A673 (cell line): ENCODE measurements at regions not wholly inside any gene's neighbourhood (a gene's known extent, or its start where the extent isn't known, plus 50 kb on each side); places are given as distances from the start of the nearest gene placed in this dataset.

Source experiments
- BruUV-seq: library from RNA; stranded (reverse); fragments of 400-500 nt; replicated peaks from 2 replicates; lab custom pipeline; 2021; lab: Mats Ljungman, UMichigan
- CTCF ChIA-PET: fragments of 300-600 bp; sonication (Branson Sonifier 250); formaldehyde crosslinking; loops from one replicate; lab custom pipeline; 2022; ENCODE audit warnings: antibody characterized with exemption; lab: Charles Lee
- POLR2A ChIA-PET: fragments of 300-600 bp; sonication (Branson Sonifier 250); formaldehyde crosslinking; loops from one replicate; lab custom pipeline; 2022; ENCODE audit warnings: antibody characterized with exemption; ENCODE audit not compliant: low non-redundant PET; lab: Charles Lee
- DNase-seq: peaks from one replicate; pipeline ENCODE4 v3.0.0-alpha.2; 2015; ENCODE audit warnings: low spot score
- H3K27ac ChIP-seq: fragments of 200-600 bp; sonication (generic); 2 replicates; pipeline ENCODE4 v1.5.1; 2016; ENCODE audit warnings: mixed run types, low read depth, mild to moderate bottlenecking, mixed read lengths, antibody characterized with exemption, low read length; ENCODE audit not compliant: poor library complexity, severe bottlenecking
- H3K27me3 ChIP-seq: fragments of 200-600 bp; sonication (generic); replicated peaks from 2 replicates; pipeline ENCODE4 v1.6.1; 2017; ENCODE audit warnings: mixed run types, low read depth, mild to moderate bottlenecking, mixed read lengths, antibody characterized with exemption, low read length; ENCODE audit not compliant: insufficient read depth, poor library complexity
- H3K36me3 ChIP-seq: fragments of 200-600 bp; sonication (generic); 2 replicates; pipeline ENCODE4 v1.6.1; 2016; ENCODE audit warnings: mixed run types, mild to moderate bottlenecking, mixed read lengths, antibody characterized with exemption, low read length; ENCODE audit not compliant: insufficient read depth, poor library complexity, severe bottlenecking
- H3K4me1 ChIP-seq: fragments of 200-600 bp; sonication (generic); 2 replicates; pipeline ENCODE4 v1.6.1; 2017; ENCODE audit warnings: mixed run types, mild to moderate bottlenecking, mixed read lengths, antibody characterized with exemption, low read length; ENCODE audit not compliant: insufficient read depth, poor library complexity, severe bottlenecking
- H3K4me3 ChIP-seq: fragments of 200-600 bp; sonication (generic); 2 replicates; pipeline ENCODE4 v1.5.1; 2016; ENCODE audit warnings: low read depth, mixed run types, mild to moderate bottlenecking, mixed read lengths, low read length; ENCODE audit not compliant: poor library complexity, severe bottlenecking
- H3K9me3 ChIP-seq: fragments of 200-600 bp; sonication (generic); 2 replicates; pipeline ENCODE4 v1.6.1; 2016; ENCODE audit warnings: mixed run types, low read depth, mild to moderate bottlenecking, mixed read lengths, antibody characterized with exemption, low read length; ENCODE audit not compliant: poor library complexity, severe bottlenecking
- EZH2 ChIP-seq: fragments of 200-600 bp; sonication (generic); IDR thresholded peaks from 2 replicates; pipeline ENCODE4 v1.6.1; 2017; ENCODE audit warnings: borderline replicate concordance, low read depth, mild to moderate bottlenecking, mixed read lengths, antibody characterized with exemption, low read length; ENCODE audit not compliant: poor library complexity, severe bottlenecking
- intact Hi-C: fragments of 100-400 bp; cut with micrococcal nuclease; formaldehyde crosslinking; loops from one replicate; pipeline ENCODE4 v1.10.0; 2022; ENCODE audit not compliant: unreplicated experiment
- TF ChIP-seq, protein P1 (sequence below): fragments of 300-800, 200-600 bp; sonication (generic); conservative IDR thresholded peaks from 2 replicates; pipeline ENCODE4 v1.5.1; 2017; ENCODE audit warnings: low read depth, mild to moderate bottlenecking, antibody characterized with exemption, low read length, moderate library complexity, mixed read lengths

- Histone ChIP-seq H3K27me3 (no peaks in the 10 kb centered on the region), H3K36me3 (no peaks in the 10 kb centered on the region), H3K9me3 (no peaks in the 10 kb centered on the region), H3K4me3 (no peak overlapping the region), H3K27ac (no peak overlapping the region), H3K4me1 (peaks cover 65% of the 10 kb centered on the region)
- peak; percentile 34 for DNase-seq
- intact Hi-C loops = no loop called here
- ChIA-PET POLR2A (no interaction called here), CTCF (no interaction called here)
- BruUV-seq = no TSS peak
- TF ChIP-seq, protein P1, sequence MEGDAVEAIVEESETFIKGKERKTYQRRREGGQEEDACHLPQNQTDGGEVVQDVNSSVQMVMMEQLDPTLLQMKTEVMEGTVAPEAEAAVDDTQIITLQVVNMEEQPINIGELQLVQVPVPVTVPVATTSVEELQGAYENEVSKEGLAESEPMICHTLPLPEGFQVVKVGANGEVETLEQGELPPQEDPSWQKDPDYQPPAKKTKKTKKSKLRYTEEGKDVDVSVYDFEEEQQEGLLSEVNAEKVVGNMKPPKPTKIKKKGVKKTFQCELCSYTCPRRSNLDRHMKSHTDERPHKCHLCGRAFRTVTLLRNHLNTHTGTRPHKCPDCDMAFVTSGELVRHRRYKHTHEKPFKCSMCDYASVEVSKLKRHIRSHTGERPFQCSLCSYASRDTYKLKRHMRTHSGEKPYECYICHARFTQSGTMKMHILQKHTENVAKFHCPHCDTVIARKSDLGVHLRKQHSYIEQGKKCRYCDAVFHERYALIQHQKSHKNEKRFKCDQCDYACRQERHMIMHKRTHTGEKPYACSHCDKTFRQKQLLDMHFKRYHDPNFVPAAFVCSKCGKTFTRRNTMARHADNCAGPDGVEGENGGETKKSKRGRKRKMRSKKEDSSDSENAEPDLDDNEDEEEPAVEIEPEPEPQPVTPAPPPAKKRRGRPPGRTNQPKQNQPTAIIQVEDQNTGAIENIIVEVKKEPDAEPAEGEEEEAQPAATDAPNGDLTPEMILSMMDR = no peak
- no peak for TF ChIP-seq EZH2
Observed at GRCh38 chr11:123306531-123306930, 111.5 kb upstream of the CLMP start.

DNA sequence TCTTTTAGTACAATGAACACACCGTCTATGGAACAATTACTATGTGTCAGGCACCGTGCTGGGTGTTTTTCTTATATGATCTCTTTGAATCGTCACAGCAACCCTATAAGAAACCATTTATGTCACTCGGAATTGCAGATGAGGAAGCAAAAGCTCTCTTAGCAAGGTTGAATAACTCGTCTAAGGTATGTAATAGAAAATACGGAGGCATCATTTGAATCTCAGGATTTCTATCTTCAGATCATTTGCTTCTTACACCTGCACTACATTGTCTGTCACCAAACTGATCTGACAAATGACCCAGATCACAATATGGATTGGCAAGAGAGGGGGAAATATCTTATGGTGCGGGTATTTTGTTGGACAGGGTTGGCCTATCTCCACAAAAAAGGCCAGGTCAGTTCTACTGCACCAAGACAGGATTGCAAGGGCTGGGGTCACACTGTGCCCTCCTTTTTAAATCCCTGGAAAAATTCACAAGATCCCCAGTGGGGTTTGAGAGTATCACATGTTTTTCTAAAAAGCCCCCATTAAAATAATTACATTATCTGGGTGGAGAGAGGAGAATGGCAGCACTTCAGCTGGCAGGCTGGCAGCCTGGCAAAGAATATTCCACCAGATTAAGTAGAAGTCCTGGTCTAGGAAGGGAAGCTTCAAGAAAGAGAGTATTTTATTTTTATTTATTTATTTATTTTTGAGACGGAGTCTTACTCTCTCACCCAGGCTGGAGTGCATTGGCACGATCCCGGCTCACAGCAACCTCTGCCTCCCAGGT is 110.7 kb upstream of the CLMP start:
- peak; percentile 34 for DNase-seq
- no peaks in the 10 kb centered on the region for H3K36me3 ChIP-seq
- ChIA-PET POLR2A (no interaction called here), CTCF (interaction anchor here (0.6 to 1.7 kb wide), 2 partner anchors 173 to 339 kb away, joined by 4 to 5 read pairs; no protein-coding TSS in a partner anchor)
- BruUV-seq = no TSS peak
- H3K27me3 ChIP-seq = no peaks in the 10 kb centered on the region
- peaks cover 71% of the 10 kb centered on the region for H3K4me1 ChIP-seq
- H3K27ac ChIP-seq = no peak overlapping the region
- no peak overlapping the region for H3K4me3 ChIP-seq
- intact Hi-C loops = no loop called here
- no peaks in the 10 kb centered on the region for H3K9me3 ChIP-seq
- no peak for TF ChIP-seq EZH2
- TF ChIP-seq, protein P1 = no peak

- CTCF ChIA-PET = interaction anchor here (0.5 to 1.7 kb wide), 5 partner anchors 26 to 338 kb away, joined by 3 to 5 read pairs (median 4); no protein-coding TSS in a partner anchor
- TF ChIP-seq EZH2 = no peak
- TF ChIP-seq, protein P1 = peak; percentile 61
- Histone ChIP-seq H3K9me3 (no peaks in the 10 kb centered on the region), H3K4me3 (no peak overlapping the region), H3K4me1 (peaks cover 72% of the 10 kb centered on the region), H3K36me3 (no peaks in the 10 kb centered on the region), H3K27me3 (no peaks in the 10 kb centered on the region), H3K27ac (no peak overlapping the region)
- BruUV-seq = no TSS peak
- peak; percentile 91 for DNase-seq
- intact Hi-C loops = no loop called here
- POLR2A ChIA-PET = interaction anchor here (0.7 kb wide), 1 partner anchor 86 kb away, joined by 3 read pairs; no protein-coding TSS in a partner anchor
Observed at GRCh38 chr11:123304828-123305466, 109.9 kb upstream of the CLMP start.
